Stimulated activated CD4-positive, alpha-beta T cell treated with anti-CD3 and anti-CD28 coated beads, Interleukin-15, amount 100 ng/mL, for 24 hours (primary cell): ENCODE measurements at regions not wholly inside any gene's neighbourhood (a gene's known extent, or its start where the extent isn't known, plus 50 kb on each side); places are given as distances from the start of the nearest gene placed in this dataset.
A peak's percentile ranks its signal among the peaks of the same experiment; 100 is the strongest.
"Not testable (repeated sequence)": the region's sequence is repeated elsewhere in the genome, so short reads cannot be mapped to it uniquely, and the experiment has no call there.

Source experiments
- DNase-seq: peaks from one replicate; pipeline ENCODE4 v3.0.0-alpha.2; 2020

GRCh38 chr2:57443973-57444521 lies 602.6 kb upstream of the VRK2 start:
- no peak for DNase-seq

DNA sequence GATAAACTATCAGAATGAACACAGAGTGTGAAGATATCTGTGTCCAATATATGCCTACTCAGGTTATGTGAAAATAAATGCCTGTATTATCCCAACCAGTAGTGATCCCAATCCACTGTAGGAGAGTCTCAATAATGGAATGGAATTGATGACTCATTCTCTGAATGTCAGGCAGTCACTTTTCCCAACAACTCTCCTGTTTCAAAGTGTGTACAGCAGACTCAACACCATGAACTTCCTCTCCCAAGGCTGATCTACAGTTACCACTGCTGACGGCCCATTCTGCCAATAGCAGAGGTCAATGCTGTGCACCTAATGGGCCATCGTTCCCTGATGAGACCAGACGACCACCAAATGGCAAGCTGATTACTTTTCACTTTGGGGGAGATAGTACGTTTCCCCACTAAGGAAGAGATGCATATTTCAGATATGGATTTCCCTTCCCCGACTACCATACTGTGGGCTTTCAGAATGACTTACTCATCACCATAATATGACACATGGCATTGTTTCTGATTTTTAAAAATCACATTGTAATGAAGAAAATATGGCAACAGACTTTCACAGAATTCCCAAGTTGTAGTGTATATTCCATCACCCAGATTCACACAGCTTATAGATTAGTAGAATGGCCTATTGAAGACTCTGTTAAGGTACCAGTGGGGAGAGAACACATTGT lies 601.7 kb upstream of the VRK2 start:
- DNase-seq, result no peak

DNA sequence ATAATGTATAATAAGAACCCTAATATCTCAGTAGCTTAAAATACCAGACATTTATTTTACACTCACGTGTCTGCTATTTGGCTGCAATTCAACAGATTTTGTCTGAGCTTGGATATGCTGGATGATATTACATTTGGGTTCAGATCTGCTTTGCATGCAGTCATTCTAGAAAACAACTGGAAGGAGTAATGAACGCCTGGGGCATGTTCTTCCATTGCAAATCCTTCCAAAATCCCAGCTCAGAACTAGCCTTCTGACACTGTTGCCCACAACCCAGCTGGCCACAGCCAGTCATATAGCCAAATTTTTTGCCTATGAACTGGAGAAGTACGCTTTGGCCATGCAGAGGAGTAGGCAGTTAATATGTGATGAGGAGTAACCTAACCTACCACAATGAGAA lies 597.8 kb upstream of the VRK2 start:
- DNase-seq, result no peak

DNA sequence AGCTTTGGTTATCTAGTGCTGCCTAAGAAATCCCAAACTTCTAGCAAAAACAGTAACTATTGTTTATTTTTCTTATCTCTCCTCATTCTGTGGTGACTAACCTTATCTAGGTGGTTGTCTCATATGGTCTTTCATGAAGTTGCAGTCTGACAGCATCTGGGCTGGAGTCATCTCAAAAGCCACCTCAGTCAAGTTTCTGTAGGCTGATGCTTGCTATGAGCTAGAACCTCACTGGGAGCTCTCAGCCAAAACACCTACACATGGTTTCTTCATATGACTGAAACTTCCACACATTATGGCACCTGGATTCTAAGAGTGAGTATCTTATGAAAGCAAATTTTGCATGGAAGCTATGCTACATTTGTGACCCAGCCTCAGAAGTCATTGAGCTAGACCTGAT lies 596.4 kb upstream of the VRK2 start:
- no peak for DNase-seq

GRCh38 chr2:57452634-57453033 lies 594.0 kb upstream of the VRK2 start:
- DNase-seq, result no peak

DNA sequence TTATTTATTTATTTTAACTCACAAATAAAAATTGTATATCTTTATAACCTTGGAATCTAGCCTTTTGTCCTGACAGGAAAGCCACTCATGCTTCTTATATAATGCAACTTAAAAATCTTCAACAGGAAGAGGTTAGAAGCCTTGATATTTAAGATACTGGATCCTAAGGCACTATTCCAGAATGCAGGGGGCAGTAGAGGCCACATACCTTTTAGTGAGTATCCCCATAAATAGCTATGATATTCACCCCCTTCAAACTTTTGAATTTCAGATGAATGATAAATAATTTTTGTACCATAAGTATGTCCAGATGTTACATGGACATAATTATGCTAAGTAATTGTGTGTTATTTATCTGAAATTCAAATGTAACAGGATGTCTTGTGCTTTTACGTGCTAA lies 592.7 kb upstream of the VRK2 start:
- no peak for DNase-seq

- DNase-seq, result no peak
Measured at GRCh38 chr2:57460396-57461276, 586.0 kb upstream of the VRK2 start.

GRCh38 chr2:57461624-57462023 lies 585.0 kb upstream of the VRK2 start:
- DNase-seq, result no peak

GRCh38 chr2:57465067-57465466 lies 581.5 kb upstream of the VRK2 start:
- no peak for DNase-seq

- DNase-seq, result no peak
Measured at GRCh38 chr2:57465967-57466366, 580.6 kb upstream of the VRK2 start.

DNA sequence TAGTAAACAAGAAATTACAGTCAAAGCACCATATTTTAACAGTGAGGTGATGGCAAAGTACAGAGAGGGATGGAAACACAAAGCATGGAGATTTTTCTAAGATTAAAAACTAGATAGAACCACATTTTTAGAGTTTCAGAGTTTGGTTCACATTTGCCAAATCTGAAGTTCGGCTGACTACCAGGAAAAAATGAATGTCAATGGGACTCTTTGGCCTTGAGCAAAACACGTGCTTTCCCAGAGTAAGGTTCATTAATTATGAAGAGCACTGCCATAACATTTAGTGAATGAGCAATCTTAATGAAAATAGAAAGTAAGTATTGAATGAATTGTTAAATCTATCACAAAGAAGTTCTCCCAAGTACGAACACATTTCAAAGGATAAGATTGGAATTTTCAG lies 571.2 kb upstream of the VRK2 start:
- no peak for DNase-seq

DNA sequence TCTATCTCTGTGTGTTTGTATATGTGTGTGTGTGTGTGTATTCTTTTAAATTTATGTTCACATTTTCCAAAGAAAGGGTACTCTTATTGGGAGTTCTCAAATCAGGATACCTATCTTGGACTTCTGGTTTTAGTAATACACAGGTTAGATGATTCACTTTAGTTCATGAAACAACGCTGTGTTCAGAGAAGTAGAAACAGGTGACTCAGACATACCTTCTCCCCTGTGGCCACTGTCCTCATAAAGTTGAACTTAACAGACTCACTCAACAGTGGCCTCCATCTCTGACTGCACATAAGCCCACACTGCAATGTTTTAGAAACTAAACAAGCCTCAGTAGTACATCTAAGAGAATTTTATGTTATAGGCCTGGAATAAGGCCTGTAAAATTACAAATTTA lies 566.6 kb upstream of the VRK2 start:
- DNase-seq, result no peak

GRCh38 chr2:57488061-57488460 lies 558.5 kb upstream of the VRK2 start:
- DNase-seq, result no peak

- no peak for DNase-seq
Measured at GRCh38 chr2:57490741-57491140, 555.9 kb upstream of the VRK2 start.

- DNase-seq, result no peak
Measured at GRCh38 chr2:57491213-57491612, 555.4 kb upstream of the VRK2 start.

- not testable (repeated sequence) for DNase-seq
Measured at GRCh38 chr2:57493966-57494365, 552.6 kb upstream of the VRK2 start.

DNA sequence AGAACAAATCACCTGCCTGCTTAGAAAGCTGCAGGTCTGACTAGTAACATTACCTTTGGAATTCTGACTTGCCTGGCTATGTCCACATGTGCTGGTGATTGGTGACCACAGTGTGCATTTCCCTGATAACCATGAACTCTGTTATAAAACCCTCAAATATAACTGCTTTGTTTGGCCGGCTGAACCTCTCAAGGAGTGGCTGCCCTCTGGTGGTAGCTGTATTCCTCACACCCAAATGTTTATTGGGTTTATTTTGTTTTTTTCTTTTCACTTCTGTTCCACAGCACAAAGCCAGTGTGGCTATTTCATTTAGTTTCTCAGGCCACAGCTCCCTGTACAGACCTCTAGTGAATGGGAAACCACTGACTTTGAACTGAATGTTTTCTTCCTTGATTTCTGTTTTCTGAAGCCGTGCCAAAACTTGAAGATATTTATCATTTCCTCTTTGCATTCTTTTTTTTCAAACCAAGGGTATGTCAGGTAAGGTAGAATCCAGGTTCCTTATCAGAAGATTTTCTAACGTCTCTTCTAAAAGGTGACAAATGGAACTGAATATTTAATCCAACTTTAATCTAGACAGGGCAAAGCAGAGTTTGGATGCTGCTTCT lies 549.0 kb upstream of the VRK2 start:
- peak; percentile 46 for DNase-seq

GRCh38 chr2:57504787-57505186 lies 541.8 kb upstream of the VRK2 start:
- no peak for DNase-seq

GRCh38 chr2:57509189-57509588 lies 537.4 kb upstream of the VRK2 start:
- DNase-seq, result no peak

GRCh38 chr2:57510704-57511103 lies 535.9 kb upstream of the VRK2 start:
- no peak for DNase-seq

DNA sequence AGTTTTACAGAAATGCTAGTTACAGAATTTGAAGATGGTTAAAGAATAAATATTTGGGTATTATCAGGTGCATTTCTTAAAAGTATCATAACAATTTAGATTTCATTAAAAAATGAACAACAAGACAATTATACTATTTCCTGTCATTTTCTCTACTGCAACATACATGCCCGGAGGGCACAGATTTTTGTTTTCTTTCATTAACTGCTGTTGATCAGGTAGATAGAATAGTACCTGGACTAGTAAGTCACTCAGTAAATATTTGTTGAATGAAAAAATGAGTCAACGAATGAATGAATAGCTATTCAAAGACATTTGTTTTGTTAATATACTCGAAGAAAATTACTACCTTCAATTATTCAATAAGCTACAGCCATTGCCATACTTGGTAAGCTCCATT lies 531.2 kb upstream of the VRK2 start:
- no peak for DNase-seq

GRCh38 chr2:57516698-57517340 lies 529.8 kb upstream of the VRK2 start:
- DNase-seq, result no peak

DNA sequence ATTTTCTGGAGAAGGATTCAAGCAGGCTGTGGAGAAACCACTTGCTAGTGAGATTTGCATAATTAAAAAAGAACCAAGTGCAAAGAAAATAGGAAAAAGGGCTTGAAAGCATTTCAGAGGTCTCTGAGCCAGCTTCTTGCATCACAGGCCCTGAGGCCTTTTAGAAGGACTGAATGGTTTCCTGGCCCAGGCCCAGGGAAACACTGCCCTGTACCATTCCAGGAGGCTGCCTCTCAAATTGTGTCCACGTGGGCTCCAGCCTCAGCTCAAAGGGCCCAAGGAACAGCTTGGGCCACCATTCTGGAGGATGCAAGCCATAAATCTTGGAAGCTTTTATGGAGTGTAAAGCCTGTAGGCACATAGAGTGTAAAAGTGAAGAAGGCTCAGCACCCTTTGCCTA lies 523.3 kb upstream of the VRK2 start:
- no peak for DNase-seq
